Upper lobe of right lung (tissue), 1 donor: ENCODE measurements at regions not wholly inside any gene's neighbourhood (a gene's known extent, or its start where the extent isn't known, plus 50 kb on each side); places are given as distances from the start of the nearest gene placed in this dataset.

Experiments used
- ATAC-seq: fragments of 200-7000 bp; cut with Tn5 transposase; one replicate; pipeline ENCODE4 v1.9.1; 2020; ENCODE audit warnings: mild to moderate bottlenecking, moderate library complexity
- DNase-seq: peaks from one replicate; pipeline ENCODE4 v3.0.0-alpha.2; 2020
- H3K27ac ChIP-seq: fragments of 200-600 bp; one replicate; pipeline ENCODE4 v1.8.0; 2022
- H3K27me3 ChIP-seq: fragments of 200-600 bp; one replicate; pipeline ENCODE4 v1.8.0; 2022; ENCODE audit warnings: mild to moderate bottlenecking
- H3K36me3 ChIP-seq: fragments of 200-600 bp; one replicate; pipeline ENCODE4 v1.8.0; 2022
- H3K4me1 ChIP-seq: fragments of 200-600 bp; one replicate; pipeline ENCODE4 v1.8.0; 2022
- H3K4me3 ChIP-seq: fragments of 200-600 bp; one replicate; pipeline ENCODE4 v1.8.0; 2022; ENCODE audit warnings: mild to moderate bottlenecking
- H3K9me3 ChIP-seq: fragments of 200-600 bp; one replicate; pipeline ENCODE4 v1.8.0; 2022
- CTCF ChIP-seq: fragments of 200-600 bp; IDR thresholded peaks from one replicate; pipeline ENCODE4 v1.8.0; 2022; ENCODE audit warnings: antibody characterized with exemption
- intact Hi-C: fragments of 100-400 bp; cut with DNase I; formaldehyde crosslinking; loops from one replicate; pipeline ENCODE4 v1.11.0; 2022
- donor health status: DM: no; HTN: yes; CAD: no; lungs with severe emphysema.

- Histone ChIP-seq H3K27ac (peak overlapping the region; percentile 36), H3K27me3 (no peaks in the 10 kb centered on the region), H3K9me3 (no peaks in the 10 kb centered on the region), H3K36me3 (no peaks in the 10 kb centered on the region), H3K4me1 (no peaks in the 10 kb centered on the region), H3K4me3 (no peak overlapping the region)
- DNase-seq (no peak), ATAC-seq (no peak)
- no peak for TF ChIP-seq CTCF
- intact Hi-C loops, result no loop called here
Measured at GRCh38 chr3:196147116-196147515, 64.1 kb downstream of the ZDHHC19 start.

- no peaks in the 10 kb centered on the region for H3K27me3 ChIP-seq
- peak; percentile 59 for ATAC-seq
- intact Hi-C loops, result no loop called here
- peak overlapping the region; percentile 11 for H3K27ac ChIP-seq
- H3K4me3 ChIP-seq, result no peak overlapping the region
- TF ChIP-seq CTCF, result no peak
- H3K36me3 ChIP-seq, result no peaks in the 10 kb centered on the region
- H3K9me3 ChIP-seq, result no peaks in the 10 kb centered on the region
- no peaks in the 10 kb centered on the region for H3K4me1 ChIP-seq
- peak; percentile 72 for DNase-seq
Measured at GRCh38 chr3:196145468-196146262, 63.8 kb upstream of the TFRC start.

DNA sequence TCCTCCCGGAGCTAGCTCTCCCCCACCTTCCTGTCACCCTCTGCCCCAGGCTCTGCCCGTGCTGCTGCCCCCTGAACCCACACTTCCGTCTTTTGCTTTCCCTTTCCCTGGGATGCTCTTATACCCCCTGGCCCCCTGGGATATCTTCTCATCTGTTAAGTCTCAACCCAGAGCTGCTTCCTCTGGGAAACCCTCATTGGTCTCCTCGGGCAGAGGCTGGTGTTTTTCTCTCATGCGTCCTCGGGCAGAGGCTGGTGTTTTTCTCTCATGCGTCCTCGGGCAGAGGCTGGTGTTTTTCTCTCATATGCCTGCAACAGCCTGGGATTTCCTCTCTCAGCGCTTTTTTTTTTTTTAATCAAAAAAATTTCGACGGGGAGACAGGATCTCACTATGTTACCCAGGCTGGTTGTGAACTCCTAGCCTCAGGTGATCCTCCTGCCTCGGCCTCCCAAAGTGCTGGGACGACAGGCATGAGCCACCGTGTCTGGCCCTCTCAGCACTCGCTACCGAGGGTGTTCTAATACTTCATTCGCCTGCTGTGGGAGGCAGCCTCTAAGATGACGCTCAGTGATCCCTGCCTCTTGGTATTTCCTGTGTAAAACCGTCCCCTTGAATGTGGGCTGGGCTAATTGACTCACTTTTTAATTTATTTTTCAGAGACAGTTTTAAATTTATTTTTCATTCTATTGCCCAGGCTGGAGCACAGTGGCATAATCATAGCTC is 62.7 kb upstream of the TFRC start:
- Histone ChIP-seq H3K27me3 (no peaks in the 10 kb centered on the region), H3K4me1 (no peaks in the 10 kb centered on the region), H3K36me3 (no peaks in the 10 kb centered on the region), H3K4me3 (no peak overlapping the region), H3K27ac (no peak overlapping the region), H3K9me3 (no peaks in the 10 kb centered on the region)
- TF ChIP-seq CTCF, result no peak
- no peak for DNase-seq
- no peak for ATAC-seq
- intact Hi-C loops, result no loop called here

GRCh38 chr3:196143708-196144382 is 62.0 kb upstream of the TFRC start:
- ATAC-seq (no peak), DNase-seq (no peak)
- no peaks in the 10 kb centered on the region for H3K36me3 ChIP-seq
- no peak overlapping the region for H3K4me3 ChIP-seq
- intact Hi-C loops, result no loop called here
- H3K27me3 ChIP-seq, result no peaks in the 10 kb centered on the region
- no peaks in the 10 kb centered on the region for H3K4me1 ChIP-seq
- TF ChIP-seq CTCF, result no peak
- no peaks in the 10 kb centered on the region for H3K9me3 ChIP-seq
- H3K27ac ChIP-seq, result no peak overlapping the region

DNA sequence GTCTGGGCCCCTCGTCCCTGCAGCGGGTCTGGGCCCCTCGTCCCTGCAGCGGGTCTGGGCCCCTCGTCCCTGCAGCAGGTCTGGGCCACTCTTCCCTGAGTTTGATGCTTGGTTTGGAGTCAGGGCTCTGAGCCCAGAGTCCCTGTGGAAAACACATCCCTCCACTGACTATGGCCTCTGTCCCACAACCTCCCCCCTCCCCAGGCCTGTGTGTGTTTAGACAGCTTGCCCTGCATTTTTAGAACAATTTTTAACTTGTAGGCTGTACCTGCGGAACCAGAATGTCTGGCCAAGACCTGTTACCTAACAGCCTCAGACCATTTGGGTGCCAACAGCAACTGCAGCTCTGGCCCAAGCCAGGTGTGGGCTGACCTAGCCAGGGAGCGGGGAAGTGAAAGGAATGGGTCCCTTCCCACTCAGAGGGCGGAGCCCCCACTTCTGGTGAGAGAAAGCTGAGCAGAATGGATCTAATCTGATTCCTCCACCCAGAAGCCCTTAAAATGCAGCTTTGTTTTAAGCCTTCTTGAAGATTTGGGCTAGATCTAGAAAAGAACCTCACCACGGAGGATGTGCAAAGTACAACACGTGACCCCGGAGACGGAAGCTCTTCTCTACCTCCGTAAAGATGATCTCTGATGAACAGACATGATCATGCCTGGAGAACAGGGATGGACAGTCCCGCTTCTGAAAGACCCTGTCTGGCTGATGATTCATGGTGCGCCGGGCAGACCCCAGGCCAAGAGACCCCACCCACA is 60.5 kb upstream of the TFRC start:
- Histone ChIP-seq H3K4me1 (no peaks in the 10 kb centered on the region), H3K4me3 (peak overlapping the region; percentile 19), H3K36me3 (no peaks in the 10 kb centered on the region), H3K9me3 (no peaks in the 10 kb centered on the region), H3K27ac (peak overlapping the region; percentile 56), H3K27me3 (no peaks in the 10 kb centered on the region)
- DNase-seq (peak; percentile 83), ATAC-seq (peak; percentile 82)
- no peak for TF ChIP-seq CTCF
- intact Hi-C loops, result no loop called here
